Endothelial cell of umbilical vein (primary cell): ENCODE measurements at regions not wholly inside any gene's neighbourhood (a gene's known extent, or its start where the extent isn't known, plus 50 kb on each side); places are given as distances from the start of the nearest gene placed in this dataset.

Source experiments
- BruUV-seq: library from RNA; stranded (reverse); fragments of 400-500 nt; replicated peaks from 2 replicates; lab custom pipeline; 2021; lab: Mats Ljungman, UMichigan
- CTCF ChIA-PET: fragments of 300-600, 350-600 bp; sonication (Branson Sonifier 250); formaldehyde crosslinking; loops from one replicate; lab custom pipeline; 2021; ENCODE audit warnings: antibody characterized with exemption, inconsistent platforms; lab: Charles Lee
- POLR2A ChIA-PET: fragments of 300-600, 350-600 bp; sonication (Branson Sonifier 250); formaldehyde crosslinking; loops from one replicate; lab custom pipeline; 2021; ENCODE audit warnings: antibody characterized with exemption, inconsistent platforms; lab: Charles Lee
- DNase-seq: peaks from one replicate; pipeline ENCODE4 v3.0.0-alpha.2; 2011; ENCODE audit warnings: low read depth, low spot score
- FAIRE-seq: peaks from 2 replicates; lab custom pipeline; 2011; peaks lifted over from hg19 to GRCh38; lab: Jason Lieb, UNC
- H2AFZ ChIP-seq: 2 replicates; pipeline ENCODE4 v1.6.0; 2012; ENCODE audit warnings: low read depth, low read length, control low read depth, inconsistent platforms
- H3K27ac ChIP-seq: 2 replicates; pipeline ENCODE4 v1.5.1; 2011; ENCODE audit warnings: low read depth, mild to moderate bottlenecking, control low read depth, low read length, moderate library complexity; ENCODE audit not compliant: insufficient read depth
- H3K27me3 ChIP-seq, 2 experiments: 2 replicates each; pipeline versions ENCODE4 v1.6.0 to v1.6.1; 2011; ENCODE audit warnings: low read length in 2 of 2, mixed read lengths in 1 of 2; ENCODE audit not compliant: control insufficient read depth in 2 of 2, insufficient read depth in 2 of 2
- H3K36me3 ChIP-seq, 2 experiments: 2 replicates in 1 of 2; 3 replicates in 1 of 2; pipeline ENCODE4 v1.5.1; 2011; ENCODE audit warnings: low read length in 2 of 2, mild to moderate bottlenecking in 1 of 2, moderate library complexity in 1 of 2; ENCODE audit not compliant: control insufficient read depth in 2 of 2, insufficient read depth in 2 of 2; ENCODE audit errors: extremely low read depth in 1 of 2
- H3K4me1 ChIP-seq: 3 replicates; pipeline ENCODE4 v1.5.1; 2011; ENCODE audit warnings: mild to moderate bottlenecking, low read length; ENCODE audit not compliant: control insufficient read depth, insufficient read depth; ENCODE audit errors: extremely low read depth
- H3K4me2 ChIP-seq: 2 replicates; pipeline ENCODE4 v1.6.1; 2011; ENCODE audit warnings: low read length, control low read depth, mixed read lengths; ENCODE audit not compliant: insufficient read depth
- H3K4me3 ChIP-seq, 3 experiments: fragments of 200-600 bp in 1 of 3; sonication (generic), shearing (Covaris generic) in 1 of 3; replicated peaks in 1 of 3; 2 replicates each; pipeline ENCODE4 v1.5.1; 2011 to 2016; ENCODE audit warnings: control low read depth in 3 of 3, low read length in 3 of 3, mild to moderate bottlenecking in 2 of 3, inconsistent platforms in 1 of 3, low read depth in 1 of 3, moderate library complexity in 1 of 3; ENCODE audit not compliant: insufficient read depth in 1 of 3
- H3K79me2 ChIP-seq: 2 replicates; pipeline ENCODE4 v1.6.0; 2012; ENCODE audit warnings: low read length, inconsistent platforms; ENCODE audit not compliant: control insufficient read depth, insufficient read depth
- H3K9ac ChIP-seq: replicated peaks from 2 replicates; pipeline ENCODE3; 2011; ENCODE audit warnings: low read length, control low read depth; ENCODE audit not compliant: insufficient read depth; ENCODE audit errors: extremely low read depth
- H3K9me1 ChIP-seq: replicated peaks from 3 replicates; pipeline ENCODE4 v1.6.0; 2011; ENCODE audit warnings: mild to moderate bottlenecking, low read length; ENCODE audit not compliant: control insufficient read depth, insufficient read depth; ENCODE audit errors: extremely low read depth
- H3K9me3 ChIP-seq: replicated peaks from 2 replicates; pipeline ENCODE4 v1.5.1; 2012; ENCODE audit warnings: low read length, inconsistent platforms; ENCODE audit not compliant: control insufficient read depth, insufficient read depth
- H4K20me1 ChIP-seq: replicated peaks from 2 replicates; pipeline ENCODE3; 2011; ENCODE audit warnings: mild to moderate bottlenecking, low read length; ENCODE audit not compliant: control insufficient read depth, insufficient read depth; ENCODE audit errors: extremely low read depth
- EZH2 ChIP-seq: IDR thresholded peaks from 2 replicates; pipeline ENCODE4 v1.6.1; 2012; ENCODE audit warnings: borderline replicate concordance, low read depth, mild to moderate bottlenecking, moderate library complexity, low read length, inconsistent platforms; ENCODE audit not compliant: severe bottlenecking
- FOS ChIP-seq: IDR thresholded peaks from 2 replicates; pipeline ENCODE4 v1.6.1; 2011; ENCODE audit warnings: mild to moderate bottlenecking, low read length, moderate library complexity, borderline replicate concordance; ENCODE audit not compliant: insufficient read depth
- GATA2 ChIP-seq: IDR thresholded peaks from 2 replicates; pipeline ENCODE4 v1.7.0; 2011; ENCODE audit warnings: low read depth, mild to moderate bottlenecking, moderate library complexity, mixed read lengths, low read length; ENCODE audit not compliant: insufficient read length, insufficient read depth
- JUN ChIP-seq: IDR thresholded peaks from 2 replicates; pipeline ENCODE4 v1.6.1; 2011; ENCODE audit warnings: borderline replicate concordance, low read depth; ENCODE audit not compliant: insufficient read length, insufficient read depth
- MAX ChIP-seq: IDR thresholded peaks from 2 replicates; pipeline ENCODE4 v1.6.1; 2011; ENCODE audit not compliant: insufficient read depth, insufficient read length
- MYC ChIP-seq: IDR thresholded peaks from one replicate; pipeline ENCODE4 v1.6.1; 2011; ENCODE audit warnings: mild to moderate bottlenecking, low read depth, low read length
- POLR2A ChIP-seq: IDR thresholded peaks from 2 replicates; pipeline ENCODE4 v1.6.1; 2012; ENCODE audit warnings: low read depth, mild to moderate bottlenecking, control low read depth, low read length
- POLR2AphosphoS5 ChIP-seq: IDR thresholded peaks from 2 replicates; pipeline ENCODE4 v1.6.1; 2012; ENCODE audit warnings: low read depth, mild to moderate bottlenecking, control low read depth, low read length, moderate library complexity; ENCODE audit not compliant: insufficient read depth
- dilution Hi-C: fragments of 300-500 bp; cut with MboI; formaldehyde crosslinking; loops from one replicate; pipeline ENCODE4 v1.15.0; 2019; ENCODE audit warnings: low sequenced_read_pairs; ENCODE audit not compliant: extremely low pct_ligation_motif_present
- intact Hi-C: fragments of 100-400 bp; cut with micrococcal nuclease; formaldehyde crosslinking; loops from one replicate; pipeline ENCODE4 v1.10.0; 2022
- TF ChIP-seq, protein P1 (sequence below), 2 donors: IDR thresholded peaks; 1 replicate in 1 of 2; 2 replicates in 1 of 2; pipeline ENCODE4 v1.5.1; 2011; ENCODE audit warnings: low read length in 2 of 2, mild to moderate bottlenecking in 2 of 2, moderate library complexity in 2 of 2, control low read depth in 1 of 2, inconsistent platforms in 1 of 2, low read depth in 1 of 2; ENCODE audit not compliant: insufficient read depth in 1 of 2; ENCODE audit errors: extremely low read depth in 1 of 2

- H3K4me2 ChIP-seq: no peak overlapping the region
- H3K36me3 ChIP-seq: no peaks in the 10 kb centered on the region
- H4K20me1 ChIP-seq: no peaks in the 10 kb centered on the region
- H3K79me2 ChIP-seq: no peaks in the 10 kb centered on the region
- no peaks in the 10 kb centered on the region for H3K4me1 ChIP-seq
- FAIRE-seq: no peak
- no peak overlapping the region for H3K27ac ChIP-seq
- no peak overlapping the region for H3K4me3 ChIP-seq
- ChIA-PET POLR2A (no interaction called here), CTCF (no interaction called here)
- H3K27me3 ChIP-seq: no peaks in the 10 kb centered on the region
- no TSS peak for BruUV-seq
- dilution Hi-C loops: no loop called here
- no peaks in the 10 kb centered on the region for H3K9me1 ChIP-seq
- intact Hi-C loops: no loop called here
- no peak for DNase-seq
- no peak overlapping the region for H2AFZ ChIP-seq
- H3K9me3 ChIP-seq: peaks cover 4% of the 10 kb centered on the region
- no peak overlapping the region for H3K9ac ChIP-seq
- TF ChIP-seq POLR2AphosphoS5 (no peak), JUN (no peak)
- TF ChIP-seq, protein P1, sequence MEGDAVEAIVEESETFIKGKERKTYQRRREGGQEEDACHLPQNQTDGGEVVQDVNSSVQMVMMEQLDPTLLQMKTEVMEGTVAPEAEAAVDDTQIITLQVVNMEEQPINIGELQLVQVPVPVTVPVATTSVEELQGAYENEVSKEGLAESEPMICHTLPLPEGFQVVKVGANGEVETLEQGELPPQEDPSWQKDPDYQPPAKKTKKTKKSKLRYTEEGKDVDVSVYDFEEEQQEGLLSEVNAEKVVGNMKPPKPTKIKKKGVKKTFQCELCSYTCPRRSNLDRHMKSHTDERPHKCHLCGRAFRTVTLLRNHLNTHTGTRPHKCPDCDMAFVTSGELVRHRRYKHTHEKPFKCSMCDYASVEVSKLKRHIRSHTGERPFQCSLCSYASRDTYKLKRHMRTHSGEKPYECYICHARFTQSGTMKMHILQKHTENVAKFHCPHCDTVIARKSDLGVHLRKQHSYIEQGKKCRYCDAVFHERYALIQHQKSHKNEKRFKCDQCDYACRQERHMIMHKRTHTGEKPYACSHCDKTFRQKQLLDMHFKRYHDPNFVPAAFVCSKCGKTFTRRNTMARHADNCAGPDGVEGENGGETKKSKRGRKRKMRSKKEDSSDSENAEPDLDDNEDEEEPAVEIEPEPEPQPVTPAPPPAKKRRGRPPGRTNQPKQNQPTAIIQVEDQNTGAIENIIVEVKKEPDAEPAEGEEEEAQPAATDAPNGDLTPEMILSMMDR (IDR thresholded peaks at IDR 0.05; ENCODE audit: extremely low read depth in 1 of 2, insufficient read depth in 1 of 2, low read depth in 1 of 2, low read length in 2 of 2): no peak
Observed at GRCh38 chr9:115412656-115413055, 294.7 kb upstream of the TNC start.

DNA sequence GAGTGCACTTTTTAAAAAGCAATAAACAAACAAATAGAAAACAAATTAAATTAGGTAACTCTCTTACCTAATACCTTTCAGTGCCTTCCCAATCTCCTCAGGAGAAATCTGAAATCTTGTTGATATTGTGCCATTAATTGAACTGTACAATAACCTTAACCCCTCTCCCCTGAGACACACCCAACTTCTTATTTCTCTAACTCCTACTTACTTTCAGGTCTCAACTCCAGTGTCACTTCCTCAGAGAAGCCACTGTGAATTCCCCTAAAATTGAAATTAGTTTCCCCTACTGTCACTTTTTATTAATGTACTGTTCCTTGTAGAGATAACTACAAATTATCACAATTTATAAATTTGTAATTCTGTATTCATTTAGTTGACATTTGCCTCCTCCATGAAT, 295.3 kb upstream of the TNC start:
- H2AFZ ChIP-seq: no peak overlapping the region
- POLR2A ChIA-PET: no interaction called here
- intact Hi-C loops: no loop called here
- H3K36me3 ChIP-seq: no peaks in the 10 kb centered on the region
- no peaks in the 10 kb centered on the region for H3K79me2 ChIP-seq
- dilution Hi-C loops: no loop called here
- DNase-seq (no peak), FAIRE-seq (no peak)
- no peak overlapping the region for H3K4me3 ChIP-seq
- peaks cover 4% of the 10 kb centered on the region for H3K9me3 ChIP-seq
- CTCF ChIA-PET: no interaction called here
- H3K4me1 ChIP-seq: no peaks in the 10 kb centered on the region
- H4K20me1 ChIP-seq: no peaks in the 10 kb centered on the region
- H3K27me3 ChIP-seq: no peaks in the 10 kb centered on the region
- H3K27ac ChIP-seq: no peak overlapping the region
- BruUV-seq: no TSS peak
- H3K9me1 ChIP-seq: no peaks in the 10 kb centered on the region
- no peak for TF ChIP-seq JUN
- no peak for TF ChIP-seq FOS
- no peak for TF ChIP-seq MYC
- no peak for TF ChIP-seq POLR2AphosphoS5
- TF ChIP-seq EZH2: no peak
- no peak for TF ChIP-seq POLR2A
- TF ChIP-seq, protein P1 (IDR thresholded peaks at IDR 0.05; ENCODE audit: extremely low read depth in 1 of 2, insufficient read depth in 1 of 2, low read depth in 1 of 2, low read length in 2 of 2): no peak
- TF ChIP-seq GATA2: no peak
- TF ChIP-seq MAX: no peak
- no peak overlapping the region for H3K4me2 ChIP-seq
- no peak overlapping the region for H3K9ac ChIP-seq
